OCI-LY3 (cell line): ENCODE measurements at regions not wholly inside any gene's neighbourhood (a gene's known extent, or its start where the extent isn't known, plus 50 kb on each side); places are given as distances from the start of the nearest gene placed in this dataset.

Experiments used
- H2AFZ ChIP-seq: fragments of 200-600, 300-600 bp; shearing (Covaris generic); 2 replicates; pipeline ENCODE4 v1.6.0; 2014; ENCODE audit warnings: antibody characterized with exemption, low read depth, low read length
- H3K27ac ChIP-seq: fragments of 200-600, 300-600 bp; sonication (generic); 2 replicates; pipeline ENCODE4 v1.5.1; 2014; ENCODE audit warnings: mild to moderate bottlenecking, low read length, moderate library complexity, mixed read lengths
- H3K27me3 ChIP-seq: fragments of 200-600, 300-600 bp; sonication (generic); 2 replicates; pipeline ENCODE4 v1.6.1; 2014; ENCODE audit warnings: low read depth, low read length, mixed read lengths
- H3K36me3 ChIP-seq: fragments of 200-600, 300-600 bp; sonication (generic); replicated peaks from 2 replicates; pipeline ENCODE3; 2014; ENCODE audit warnings: low read depth, low read length, mixed read lengths
- H3K4me1 ChIP-seq: fragments of 300-600, 200-600 bp; sonication (generic); 2 replicates; pipeline ENCODE4 v1.6.1; 2014; ENCODE audit warnings: low read length, mixed read lengths
- H3K4me2 ChIP-seq: fragments of 200-600, 300-600 bp; sonication (generic); 2 replicates; pipeline ENCODE4 v1.6.1; 2014; ENCODE audit warnings: low read length, mixed read lengths
- H3K4me3 ChIP-seq: fragments of 300-600, 200-600 bp; sonication (generic); 2 replicates; pipeline ENCODE4 v1.5.1; 2014; ENCODE audit warnings: antibody characterized with exemption, mild to moderate bottlenecking, low read length, moderate library complexity
- H3K79me2 ChIP-seq: fragments of 300-600, 200-600 bp; shearing (Covaris generic); 2 replicates; pipeline ENCODE4 v1.6.1; 2014; ENCODE audit warnings: mild to moderate bottlenecking, low read length, mixed read lengths
- H3K9ac ChIP-seq: fragments of 300-600, 200-600 bp; shearing (Covaris generic); 2 replicates; pipeline ENCODE4 v1.6.0; 2014; ENCODE audit warnings: mild to moderate bottlenecking, low read length, moderate library complexity
- H3K9me3 ChIP-seq: fragments of 200-600, 300-600 bp; shearing (Covaris generic); 2 replicates; pipeline ENCODE4 v1.6.1; 2014; ENCODE audit warnings: low read length, mixed read lengths; ENCODE audit not compliant: insufficient read depth
- H4K20me1 ChIP-seq: fragments of 200-600, 300-600 bp; sonication (generic); 2 replicates; pipeline ENCODE4 v1.6.1; 2016; ENCODE audit warnings: low read length, mixed read lengths; ENCODE audit not compliant: insufficient read depth
- EZH2phosphoT487 ChIP-seq: fragments of 200-600 bp; shearing (Covaris generic); IDR thresholded peaks from 2 replicates; pipeline ENCODE4 v1.6.1; 2018; ENCODE audit warnings: antibody characterized with exemption, mixed run types, low read depth
- TF ChIP-seq, protein P1 (sequence below): fragments of 200-600, 300-600 bp; sonication (generic); IDR thresholded peaks from 2 replicates; pipeline ENCODE4 v1.5.1; 2014; ENCODE audit warnings: antibody characterized with exemption, low read length, low read depth

DNA sequence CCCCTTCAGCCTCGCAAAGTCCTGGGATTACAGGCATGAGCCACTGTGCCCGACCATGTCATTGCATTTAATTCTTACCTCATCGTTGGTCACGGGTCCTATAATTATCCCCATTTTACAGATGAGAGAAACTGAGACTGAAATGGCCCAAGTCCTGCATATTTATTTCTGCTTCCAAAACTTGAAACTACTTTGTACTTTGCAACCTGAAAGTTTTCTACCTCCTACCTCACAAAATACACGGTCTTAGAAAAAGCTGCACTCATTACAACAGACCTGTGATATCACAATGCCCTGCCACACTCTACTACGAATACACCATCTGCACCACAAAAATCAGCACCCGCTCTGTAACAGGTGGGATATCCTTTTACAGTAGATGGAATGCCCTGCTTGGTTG lies 189.1 kb downstream of the ADAMTS15 start:
- no peaks in the 10 kb centered on the region for H3K9me3 ChIP-seq
- no peaks in the 10 kb centered on the region for H3K36me3 ChIP-seq
- no peak overlapping the region for H2AFZ ChIP-seq
- no peaks in the 10 kb centered on the region for H3K79me2 ChIP-seq
- no peaks in the 10 kb centered on the region for H4K20me1 ChIP-seq
- H3K4me2 ChIP-seq = peak overlapping the region; percentile 72
- no peak overlapping the region for H3K4me3 ChIP-seq
- peaks cover 49% of the 10 kb centered on the region for H3K4me1 ChIP-seq
- H3K9ac ChIP-seq = no peak overlapping the region
- H3K27me3 ChIP-seq = 0 out of 2 replicates have a peak, but pooled peaks cover 3% of the 10 kb centered on the region
- TF ChIP-seq EZH2phosphoT487 = no peak
- TF ChIP-seq, protein P1, sequence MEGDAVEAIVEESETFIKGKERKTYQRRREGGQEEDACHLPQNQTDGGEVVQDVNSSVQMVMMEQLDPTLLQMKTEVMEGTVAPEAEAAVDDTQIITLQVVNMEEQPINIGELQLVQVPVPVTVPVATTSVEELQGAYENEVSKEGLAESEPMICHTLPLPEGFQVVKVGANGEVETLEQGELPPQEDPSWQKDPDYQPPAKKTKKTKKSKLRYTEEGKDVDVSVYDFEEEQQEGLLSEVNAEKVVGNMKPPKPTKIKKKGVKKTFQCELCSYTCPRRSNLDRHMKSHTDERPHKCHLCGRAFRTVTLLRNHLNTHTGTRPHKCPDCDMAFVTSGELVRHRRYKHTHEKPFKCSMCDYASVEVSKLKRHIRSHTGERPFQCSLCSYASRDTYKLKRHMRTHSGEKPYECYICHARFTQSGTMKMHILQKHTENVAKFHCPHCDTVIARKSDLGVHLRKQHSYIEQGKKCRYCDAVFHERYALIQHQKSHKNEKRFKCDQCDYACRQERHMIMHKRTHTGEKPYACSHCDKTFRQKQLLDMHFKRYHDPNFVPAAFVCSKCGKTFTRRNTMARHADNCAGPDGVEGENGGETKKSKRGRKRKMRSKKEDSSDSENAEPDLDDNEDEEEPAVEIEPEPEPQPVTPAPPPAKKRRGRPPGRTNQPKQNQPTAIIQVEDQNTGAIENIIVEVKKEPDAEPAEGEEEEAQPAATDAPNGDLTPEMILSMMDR = no peak
- no peak overlapping the region for H3K27ac ChIP-seq

- H3K4me3 ChIP-seq = no peak overlapping the region
- no peaks in the 10 kb centered on the region for H4K20me1 ChIP-seq
- H3K4me1 ChIP-seq = peaks cover 48% of the 10 kb centered on the region
- H3K9ac ChIP-seq = no peak overlapping the region
- no peak overlapping the region for H3K27ac ChIP-seq
- no peaks in the 10 kb centered on the region for H3K79me2 ChIP-seq
- TF ChIP-seq EZH2phosphoT487 = no peak
- TF ChIP-seq, protein P1 = no peak
- H3K9me3 ChIP-seq = no peaks in the 10 kb centered on the region
- no peak overlapping the region for H3K4me2 ChIP-seq
- H3K36me3 ChIP-seq = no peaks in the 10 kb centered on the region
- H3K27me3 ChIP-seq = 0 out of 2 replicates have a peak, but pooled peaks cover 3% of the 10 kb centered on the region
- H2AFZ ChIP-seq = no peak overlapping the region
These were observed 189.6 kb downstream of the ADAMTS15 start for GRCh38 chr11:130638033-130638432.

DNA sequence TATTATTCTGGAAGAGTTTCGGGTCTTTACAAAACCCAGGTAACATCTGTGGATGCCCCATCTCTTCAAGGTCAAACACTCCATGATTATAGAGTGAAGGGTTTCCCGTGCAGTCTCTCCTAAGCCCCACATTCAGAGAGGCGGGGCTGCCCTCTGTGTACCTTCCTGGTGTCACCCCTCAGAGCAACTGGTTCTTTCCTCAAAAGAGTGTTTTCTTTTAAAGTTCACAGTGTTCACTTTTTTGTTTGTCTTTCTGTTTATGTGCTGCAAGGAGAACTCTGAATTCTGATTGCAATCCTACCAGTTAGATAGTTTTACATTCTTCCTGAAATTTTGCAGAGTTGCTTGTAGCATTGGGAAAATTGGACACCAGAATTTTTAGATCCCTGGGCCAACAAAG lies 190.2 kb downstream of the ADAMTS15 start:
- Histone ChIP-seq H3K4me2 (no peak overlapping the region), H3K9me3 (no peaks in the 10 kb centered on the region), H2AFZ (no peak overlapping the region), H3K27me3 (0 out of 2 replicates have a peak, but pooled peaks cover 3% of the 10 kb centered on the region), H3K9ac (no peak overlapping the region), H3K4me3 (no peak overlapping the region), H3K27ac (no peak overlapping the region), H3K4me1 (peaks cover 42% of the 10 kb centered on the region), H4K20me1 (no peaks in the 10 kb centered on the region), H3K79me2 (no peaks in the 10 kb centered on the region), H3K36me3 (no peaks in the 10 kb centered on the region)
- no peak for TF ChIP-seq EZH2phosphoT487
- TF ChIP-seq, protein P1 = no peak

DNA sequence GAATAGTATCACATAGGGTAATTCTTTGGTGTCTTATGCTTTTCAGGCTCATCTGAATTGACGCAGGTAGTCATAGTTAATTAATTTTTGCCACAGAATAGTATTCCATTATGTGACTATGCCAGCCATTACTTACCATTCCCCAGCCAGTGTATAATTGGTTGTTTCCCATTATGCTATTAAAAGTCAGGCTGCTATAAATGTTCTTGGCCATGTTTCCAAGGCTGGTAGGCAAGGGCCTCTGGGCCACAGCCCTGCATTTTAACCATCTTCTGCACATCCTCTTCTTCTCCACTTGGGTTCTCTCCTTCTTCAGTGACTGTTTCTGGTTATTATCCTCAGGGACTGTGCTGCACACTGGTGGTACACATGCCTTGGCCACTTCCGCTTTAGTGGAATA lies 190.9 kb downstream of the ADAMTS15 start:
- no peak for TF ChIP-seq EZH2phosphoT487
- TF ChIP-seq, protein P1 = no peak
- no peak overlapping the region for H3K4me2 ChIP-seq
- H3K27ac ChIP-seq = no peak overlapping the region

More for the DNA sequence above, 190.9 kb downstream of the ADAMTS15 start:
- Histone ChIP-seq H3K4me1 (peaks cover 35% of the 10 kb centered on the region), H3K9me3 (no peaks in the 10 kb centered on the region), H3K79me2 (no peaks in the 10 kb centered on the region), H3K27me3 (0 out of 2 replicates have a peak, but pooled peaks cover 3% of the 10 kb centered on the region), H3K4me3 (no peak overlapping the region), H2AFZ (no peak overlapping the region), H3K9ac (no peak overlapping the region), H4K20me1 (no peaks in the 10 kb centered on the region), H3K36me3 (no peaks in the 10 kb centered on the region)
